ENCODE measurements at regions not wholly inside any gene's neighbourhood (a gene's known extent, or its start where the extent isn't known, plus 50 kb on each side); places are given as distances from the start of the nearest gene placed in this dataset.

GRCh38 chr20:20834008-20834407 lies 121.6 kb upstream of the RALGAPA2 start:
- TF ChIP-seq CTCF (IDR thresholded peaks at IDR 0.05) (no peak), POLR2A (IDR thresholded peaks at IDR 0.05) (no peak)
- Histone ChIP-seq H3K4me1 (no peaks in the 10 kb centered on the region), H3K36me3 (no peaks in the 10 kb centered on the region), H3K4me3 (no peak overlapping the region), H3K27me3 (no peaks in the 10 kb centered on the region), H3K27ac (no peak overlapping the region), H3K9me3 (no peaks in the 10 kb centered on the region)
- DNase-seq, result no peak
- intact Hi-C loops (cut with DNase I; ENCODE audit: low total_unique reads), result no loop called here

- Histone ChIP-seq H3K36me3 (no peaks in the 10 kb centered on the region), H3K4me3 (no peak overlapping the region), H3K27me3 (no peaks in the 10 kb centered on the region), H3K27ac (no peak overlapping the region), H3K9me3 (no peaks in the 10 kb centered on the region), H3K4me1 (no peaks in the 10 kb centered on the region)
- no peak for TF ChIP-seq POLR2A (IDR thresholded peaks at IDR 0.05)
- TF ChIP-seq CTCF (IDR thresholded peaks at IDR 0.05), result no peak
- intact Hi-C loops (cut with DNase I; ENCODE audit: low total_unique reads), result no loop called here
- no peak for DNase-seq
These were observed 120.3 kb upstream of the RALGAPA2 start for GRCh38 chr20:20832715-20833114.

- TF ChIP-seq CTCF (IDR thresholded peaks at IDR 0.05), result no peak
- TF ChIP-seq POLR2A (IDR thresholded peaks at IDR 0.05), result no peak
- DNase-seq, result no peak
- Histone ChIP-seq H3K36me3 (no peaks in the 10 kb centered on the region), H3K4me1 (no peaks in the 10 kb centered on the region), H3K27me3 (no peaks in the 10 kb centered on the region), H3K9me3 (no peaks in the 10 kb centered on the region), H3K4me3 (no peak overlapping the region), H3K27ac (no peak overlapping the region)
- intact Hi-C loops (cut with DNase I; ENCODE audit: low total_unique reads), result no loop called here
These were observed 119.3 kb upstream of the RALGAPA2 start for GRCh38 chr20:20831794-20832193.

- Histone ChIP-seq H3K36me3 (no peaks in the 10 kb centered on the region), H3K4me3 (no peak overlapping the region), H3K9me3 (no peaks in the 10 kb centered on the region), H3K27ac (no peak overlapping the region), H3K27me3 (no peaks in the 10 kb centered on the region), H3K4me1 (no peaks in the 10 kb centered on the region)
- no peak for TF ChIP-seq POLR2A (IDR thresholded peaks at IDR 0.05)
- no peak for TF ChIP-seq CTCF (IDR thresholded peaks at IDR 0.05)
- no peak for DNase-seq
- intact Hi-C loops (cut with DNase I; ENCODE audit: low total_unique reads), result no loop called here
These were observed 117.2 kb upstream of the RALGAPA2 start for GRCh38 chr20:20829681-20830080.

GRCh38 chr20:20827992-20828597 lies 115.7 kb upstream of the RALGAPA2 start:
- Histone ChIP-seq H3K4me3 (no peak overlapping the region), H3K9me3 (no peaks in the 10 kb centered on the region), H3K4me1 (no peaks in the 10 kb centered on the region), H3K27ac (no peak overlapping the region), H3K27me3 (no peaks in the 10 kb centered on the region), H3K36me3 (no peaks in the 10 kb centered on the region)
- DNase-seq, result no peak
- intact Hi-C loops (cut with DNase I; ENCODE audit: low total_unique reads), result no loop called here
- TF ChIP-seq POLR2A (IDR thresholded peaks at IDR 0.05) (no peak), CTCF (IDR thresholded peaks at IDR 0.05) (no peak)
